ENCODE measurements at regions not wholly inside any gene's neighbourhood (a gene's known extent, or its start where the extent isn't known, plus 50 kb on each side); places are given as distances from the start of the nearest gene placed in this dataset.

DNA sequence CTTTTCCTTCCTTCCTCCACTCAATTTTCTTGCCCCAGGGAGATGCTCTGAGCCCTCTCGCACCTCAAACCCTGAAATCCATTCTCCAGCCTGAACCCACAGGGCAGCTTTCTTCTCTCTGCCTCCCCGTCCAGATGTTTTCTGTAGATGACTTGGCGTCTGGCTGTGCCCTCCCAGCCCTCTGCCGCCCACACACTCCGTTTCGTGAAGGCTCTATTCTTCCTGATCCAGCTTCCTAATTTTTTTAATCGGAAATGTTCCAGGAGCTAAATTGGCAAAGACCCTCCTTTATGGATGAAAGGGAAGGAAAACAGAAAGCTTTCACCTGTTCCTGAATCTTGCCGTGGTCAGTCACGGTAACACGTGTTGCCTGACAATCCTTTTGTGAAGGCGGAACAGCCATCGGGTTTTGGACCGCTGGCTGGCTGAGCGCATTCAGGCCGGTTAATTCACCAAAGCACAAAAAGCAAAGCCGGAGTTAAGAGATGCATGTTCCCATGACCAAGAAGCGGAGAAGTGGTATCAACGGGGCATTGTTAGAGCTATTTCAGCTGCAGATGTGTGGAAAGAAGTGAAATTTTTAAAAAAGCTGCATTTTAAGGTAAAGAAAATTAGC lies 70.2 kb upstream of the FBRSL1 start:
- no peak for TF ChIP-seq POLR2A (IDR thresholded peaks at IDR 0.05)
- TF ChIP-seq, protein P1, sequence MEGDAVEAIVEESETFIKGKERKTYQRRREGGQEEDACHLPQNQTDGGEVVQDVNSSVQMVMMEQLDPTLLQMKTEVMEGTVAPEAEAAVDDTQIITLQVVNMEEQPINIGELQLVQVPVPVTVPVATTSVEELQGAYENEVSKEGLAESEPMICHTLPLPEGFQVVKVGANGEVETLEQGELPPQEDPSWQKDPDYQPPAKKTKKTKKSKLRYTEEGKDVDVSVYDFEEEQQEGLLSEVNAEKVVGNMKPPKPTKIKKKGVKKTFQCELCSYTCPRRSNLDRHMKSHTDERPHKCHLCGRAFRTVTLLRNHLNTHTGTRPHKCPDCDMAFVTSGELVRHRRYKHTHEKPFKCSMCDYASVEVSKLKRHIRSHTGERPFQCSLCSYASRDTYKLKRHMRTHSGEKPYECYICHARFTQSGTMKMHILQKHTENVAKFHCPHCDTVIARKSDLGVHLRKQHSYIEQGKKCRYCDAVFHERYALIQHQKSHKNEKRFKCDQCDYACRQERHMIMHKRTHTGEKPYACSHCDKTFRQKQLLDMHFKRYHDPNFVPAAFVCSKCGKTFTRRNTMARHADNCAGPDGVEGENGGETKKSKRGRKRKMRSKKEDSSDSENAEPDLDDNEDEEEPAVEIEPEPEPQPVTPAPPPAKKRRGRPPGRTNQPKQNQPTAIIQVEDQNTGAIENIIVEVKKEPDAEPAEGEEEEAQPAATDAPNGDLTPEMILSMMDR (IDR thresholded peaks at IDR 0.05): no peak

Measured in uterus (tissue), 2 donors.